IPS-NIHi7 (cell line): ENCODE measurements at regions not wholly inside any gene's neighbourhood (a gene's known extent, or its start where the extent isn't known, plus 50 kb on each side); places are given as distances from the start of the nearest gene placed in this dataset.
A peak's percentile ranks its signal among the peaks of the same experiment; 100 is the strongest.
"Not testable (repeated sequence)": the region's sequence is repeated elsewhere in the genome, so short reads cannot be mapped to it uniquely, and the experiment has no call there.

ENCODE experiments used
- DNase-seq: peaks from one replicate; pipeline ENCODE4 v3.0.0; 2012; ENCODE audit warnings: mixed read lengths; ENCODE audit errors: extremely low spot score

- no peak for DNase-seq
Measured at GRCh38 chr3:87595798-87596197, 319.4 kb upstream of the POU1F1 start.

- no peak for DNase-seq
Measured at GRCh38 chr3:87581240-87581639, 304.9 kb upstream of the POU1F1 start.

GRCh38 chr3:87576752-87577151 is 300.4 kb upstream of the POU1F1 start:
- no peak for DNase-seq

DNA sequence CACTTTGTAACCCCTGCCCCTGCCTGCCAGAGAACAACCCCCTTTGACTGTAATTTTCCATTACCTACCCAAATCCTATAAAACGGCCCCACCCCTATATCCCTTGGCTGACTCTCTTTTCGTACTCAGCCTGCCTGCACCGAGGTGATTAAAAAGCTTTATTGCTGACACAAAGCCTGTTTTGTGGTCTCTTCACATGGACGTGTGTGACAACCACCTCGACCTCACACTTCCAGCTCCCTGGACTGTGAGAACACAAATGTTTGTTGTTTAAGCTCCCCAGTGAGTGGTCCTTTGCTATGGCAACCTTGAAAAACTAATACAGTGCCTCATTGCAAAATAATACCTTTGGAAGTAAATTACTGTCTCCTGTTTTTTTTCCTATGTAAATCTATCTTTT is 299.2 kb upstream of the POU1F1 start:
- no peak for DNase-seq

- DNase-seq: no peak
Measured at GRCh38 chr3:87568331-87568730, 291.9 kb upstream of the POU1F1 start.

DNA sequence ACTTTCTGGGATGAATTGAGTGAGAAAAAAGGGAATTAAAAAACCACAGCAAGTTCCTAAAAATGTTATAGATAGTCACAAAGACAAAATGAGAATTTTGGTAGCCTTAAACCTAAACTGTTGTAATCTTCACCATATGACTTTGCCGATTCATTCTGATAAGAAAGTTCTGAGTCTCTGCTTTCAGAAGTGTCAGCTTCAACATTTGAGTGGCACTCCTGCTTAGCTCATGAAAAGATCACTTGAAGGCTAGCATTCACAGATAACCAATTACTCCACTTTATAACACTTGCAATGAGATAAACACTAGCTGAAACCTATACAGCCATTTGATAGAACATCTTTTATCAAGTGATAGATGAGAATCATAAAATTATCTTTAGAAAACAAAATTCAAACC is 288.1 kb upstream of the POU1F1 start:
- no peak for DNase-seq

DNA sequence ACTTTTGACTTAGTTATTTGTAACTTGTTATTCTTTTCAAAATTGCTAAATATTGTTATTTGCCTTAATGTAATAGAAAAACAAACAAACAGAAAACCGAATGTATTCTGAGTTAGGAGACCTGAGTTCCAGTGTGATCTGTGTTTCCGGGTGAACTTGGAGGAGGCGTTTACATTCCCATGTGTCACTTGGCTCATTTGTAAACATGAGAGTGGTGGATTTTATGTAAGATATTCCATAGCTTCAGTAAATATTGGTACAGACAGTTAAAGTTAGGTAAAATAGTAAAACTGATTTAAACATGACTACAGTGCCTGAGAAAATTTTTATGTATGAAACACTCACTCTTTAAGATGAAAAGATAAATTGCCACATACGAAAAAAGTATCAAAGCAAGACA is 287.3 kb upstream of the POU1F1 start:
- no peak for DNase-seq

DNA sequence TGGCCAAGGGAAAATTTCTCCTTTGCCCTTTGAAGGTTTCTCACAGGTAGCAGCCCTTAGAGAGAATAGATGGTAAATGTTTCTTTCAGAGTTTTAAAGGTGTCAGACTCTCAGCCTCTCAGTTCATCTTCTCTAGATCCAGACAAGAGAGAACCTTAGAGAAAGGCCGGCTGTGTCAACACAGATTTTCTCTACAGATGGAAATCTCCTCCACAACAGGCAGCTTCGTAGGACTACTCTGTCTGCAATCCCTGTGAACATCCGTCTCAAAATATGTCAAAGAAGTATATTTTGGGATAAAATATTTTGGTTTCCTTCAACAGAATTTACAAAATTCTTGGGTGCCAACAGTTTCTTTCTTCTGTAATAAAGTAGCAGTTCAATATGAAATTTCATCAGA is 282.1 kb upstream of the POU1F1 start:
- DNase-seq: no peak

GRCh38 chr3:87555290-87555689 is 278.9 kb upstream of the POU1F1 start:
- DNase-seq: no peak

GRCh38 chr3:87553058-87553457 is 276.7 kb upstream of the POU1F1 start:
- DNase-seq: no peak

DNA sequence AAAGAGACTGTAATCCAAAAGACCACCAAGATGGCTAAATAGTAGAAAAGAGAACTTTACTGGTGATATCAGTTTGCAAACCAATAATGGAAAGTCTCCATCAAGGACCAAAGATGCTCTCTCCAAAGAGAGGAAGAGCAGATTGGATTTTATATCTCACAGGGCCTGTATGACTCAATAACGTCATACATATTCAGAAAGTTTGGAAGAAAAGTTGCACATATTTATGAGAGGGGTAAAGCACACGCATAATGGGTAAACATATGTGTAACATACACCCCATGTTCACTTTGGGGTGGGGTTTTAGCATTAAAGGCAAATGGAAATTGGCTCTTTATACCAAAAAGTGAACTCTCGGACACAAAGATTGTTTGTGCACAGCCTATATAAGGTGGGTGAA is 274.5 kb upstream of the POU1F1 start:
- DNase-seq: no peak

GRCh38 chr3:87549208-87549607 is 272.8 kb upstream of the POU1F1 start:
- DNase-seq: no peak

- no peak for DNase-seq
Measured at GRCh38 chr3:87548271-87548670, 271.9 kb upstream of the POU1F1 start.

- DNase-seq: no peak
Measured at GRCh38 chr3:87546216-87546615, 269.8 kb upstream of the POU1F1 start.

- DNase-seq: not testable (repeated sequence)
Measured at GRCh38 chr3:87543408-87543807, 267.0 kb upstream of the POU1F1 start.

DNA sequence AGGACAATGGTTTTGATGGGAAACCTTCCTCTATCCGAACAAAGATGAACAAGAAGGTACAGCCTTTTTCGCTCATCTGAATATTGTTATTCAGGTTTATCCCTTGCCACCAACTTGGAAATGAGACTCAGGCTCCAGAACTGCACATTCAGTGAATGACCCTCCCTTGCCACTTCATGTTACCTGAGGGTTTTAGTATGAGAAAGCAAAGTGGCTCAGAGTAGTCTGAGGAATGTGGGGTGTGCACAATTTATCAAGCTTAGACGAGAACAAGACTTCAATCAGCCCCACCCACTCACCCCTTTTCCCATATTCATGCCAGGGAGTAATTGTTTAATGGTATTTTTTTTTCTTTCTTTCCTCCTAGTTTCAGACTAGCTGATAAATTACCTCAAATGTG is 265.3 kb upstream of the POU1F1 start:
- DNase-seq: no peak

DNA sequence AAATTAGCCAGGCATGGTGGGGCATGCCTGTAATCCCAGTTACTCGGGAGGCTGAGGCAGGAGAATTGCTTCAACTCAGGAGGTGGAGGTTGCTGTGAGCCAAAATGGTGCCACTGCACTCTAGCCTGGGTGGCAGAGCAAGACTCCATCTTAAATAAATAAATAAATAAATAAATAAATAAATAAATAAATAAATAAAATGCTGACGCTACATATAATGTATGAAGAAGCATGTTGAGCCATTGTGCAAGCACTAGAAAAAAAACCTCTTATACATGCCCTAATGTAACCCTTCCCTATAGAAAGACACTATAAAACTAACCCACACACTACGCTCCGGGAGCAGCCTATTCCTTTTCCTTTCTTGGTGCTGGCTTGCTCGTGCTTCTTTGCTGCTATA is 262.3 kb upstream of the POU1F1 start:
- DNase-seq: not testable (repeated sequence)

GRCh38 chr3:87509401-87509800 is 233.0 kb upstream of the POU1F1 start:
- peak; percentile 9 for DNase-seq

- DNase-seq: no peak
Measured at GRCh38 chr3:87508921-87509320, 232.5 kb upstream of the POU1F1 start.

DNA sequence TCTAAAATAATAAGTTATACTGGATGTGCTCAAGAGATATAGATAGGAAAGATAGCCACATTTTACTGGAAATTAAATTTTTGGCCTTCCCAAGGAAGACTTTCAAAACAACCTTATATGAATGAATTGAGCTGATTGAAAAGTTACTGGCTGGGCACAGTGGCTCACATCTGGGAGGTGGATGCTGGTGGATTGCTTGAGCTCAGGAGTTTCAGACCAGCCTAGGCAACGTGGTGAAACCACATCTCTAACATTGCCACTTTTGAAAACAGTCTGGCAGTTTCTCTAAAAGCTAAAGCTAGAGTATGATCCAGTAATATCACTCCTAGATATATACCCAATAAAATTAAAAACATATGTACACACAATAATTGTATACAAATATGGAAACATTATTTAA is 231.4 kb upstream of the POU1F1 start:
- DNase-seq: no peak

DNA sequence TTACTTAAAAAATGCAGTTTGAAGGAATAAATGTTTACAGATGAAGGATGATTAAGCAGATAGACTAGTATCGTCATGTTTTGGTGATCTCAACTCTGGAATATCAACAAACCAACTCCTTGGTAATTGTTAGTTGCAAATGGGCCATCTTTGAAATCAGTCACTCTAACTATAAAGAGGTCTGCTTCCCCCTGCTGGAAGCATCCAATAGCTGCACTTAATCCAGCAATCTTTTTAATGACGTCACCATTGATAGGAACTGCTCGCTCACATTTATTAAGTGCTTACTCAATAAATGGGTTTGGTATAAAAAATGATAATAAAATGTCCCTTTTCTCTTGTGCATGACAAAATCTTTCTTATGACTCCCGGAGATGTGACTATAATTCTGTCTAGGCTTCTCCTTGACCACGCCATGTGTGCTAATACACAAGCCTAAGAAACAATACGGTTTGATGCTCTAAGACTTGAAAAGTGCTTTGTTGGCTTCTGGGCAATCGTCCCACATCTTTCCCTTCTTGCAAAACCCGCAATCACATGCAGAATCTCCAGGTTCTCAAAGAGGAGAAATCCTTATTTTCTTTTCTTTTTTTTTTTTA is 227.6 kb upstream of the POU1F1 start:
- DNase-seq: peak; percentile 69

DNA sequence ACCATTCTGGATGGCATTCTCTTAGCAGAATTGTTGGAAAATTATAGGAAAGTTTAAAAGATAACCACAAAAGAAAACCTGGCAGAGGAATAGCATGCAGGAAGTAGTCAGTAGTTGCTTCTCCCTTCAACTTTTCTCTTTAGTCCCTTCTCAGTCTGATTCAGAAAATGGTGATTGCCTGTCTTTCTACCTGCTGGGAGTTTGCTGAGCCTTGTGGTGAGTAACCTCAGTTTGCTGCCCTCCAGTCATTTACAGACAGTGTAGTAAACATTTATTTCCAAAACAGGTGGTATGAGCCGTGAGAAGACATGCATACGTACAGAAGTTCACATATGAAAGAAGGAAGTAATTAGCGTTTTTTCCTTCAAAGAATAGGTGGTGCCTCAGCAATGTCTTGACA is 224.7 kb upstream of the POU1F1 start:
- DNase-seq: no peak

GRCh38 chr3:87498358-87499080 is 222.1 kb upstream of the POU1F1 start:
- no peak for DNase-seq

- DNase-seq: no peak
Measured at GRCh38 chr3:87495938-87496337, 219.6 kb upstream of the POU1F1 start.
